Renal cortical epithelial cell (primary cell): ENCODE measurements at regions not wholly inside any gene's neighbourhood (a gene's known extent, or its start where the extent isn't known, plus 50 kb on each side); places are given as distances from the start of the nearest gene placed in this dataset.

Experiments used
- DNase-seq: peaks from one replicate; pipeline ENCODE4 v3.0.0-alpha.2; 2011; ENCODE audit warnings: low read depth

- peak; percentile 78 for DNase-seq
These were observed 50.3 kb upstream of the ATP13A3 start for GRCh38 chr3:194536871-194537637.
